Astrocyte of the spinal cord (primary cell): ENCODE measurements at regions not wholly inside any gene's neighbourhood (a gene's known extent, or its start where the extent isn't known, plus 50 kb on each side); places are given as distances from the start of the nearest gene placed in this dataset.

Source experiments
- DNase-seq: peaks from one replicate; pipeline ENCODE4 v3.0.0; 2011; ENCODE audit warnings: low read depth, low spot score
- H3K4me3 ChIP-seq: 2 replicates; pipeline ENCODE4 v1.5.1; 2011; ENCODE audit warnings: low read depth, mild to moderate bottlenecking, low read length, moderate library complexity
- in situ Hi-C: cut with HindIII; loops from 2 replicates; pipeline ENCODE4 v1.10.0; 2017; ENCODE audit warnings: low sequenced_read_pairs
- TF ChIP-seq, protein P1 (sequence below): IDR thresholded peaks from 2 replicates; pipeline ENCODE4 v1.5.1; 2012; ENCODE audit warnings: low read depth, mild to moderate bottlenecking, low read length, inconsistent platforms

- TF ChIP-seq, protein P1, sequence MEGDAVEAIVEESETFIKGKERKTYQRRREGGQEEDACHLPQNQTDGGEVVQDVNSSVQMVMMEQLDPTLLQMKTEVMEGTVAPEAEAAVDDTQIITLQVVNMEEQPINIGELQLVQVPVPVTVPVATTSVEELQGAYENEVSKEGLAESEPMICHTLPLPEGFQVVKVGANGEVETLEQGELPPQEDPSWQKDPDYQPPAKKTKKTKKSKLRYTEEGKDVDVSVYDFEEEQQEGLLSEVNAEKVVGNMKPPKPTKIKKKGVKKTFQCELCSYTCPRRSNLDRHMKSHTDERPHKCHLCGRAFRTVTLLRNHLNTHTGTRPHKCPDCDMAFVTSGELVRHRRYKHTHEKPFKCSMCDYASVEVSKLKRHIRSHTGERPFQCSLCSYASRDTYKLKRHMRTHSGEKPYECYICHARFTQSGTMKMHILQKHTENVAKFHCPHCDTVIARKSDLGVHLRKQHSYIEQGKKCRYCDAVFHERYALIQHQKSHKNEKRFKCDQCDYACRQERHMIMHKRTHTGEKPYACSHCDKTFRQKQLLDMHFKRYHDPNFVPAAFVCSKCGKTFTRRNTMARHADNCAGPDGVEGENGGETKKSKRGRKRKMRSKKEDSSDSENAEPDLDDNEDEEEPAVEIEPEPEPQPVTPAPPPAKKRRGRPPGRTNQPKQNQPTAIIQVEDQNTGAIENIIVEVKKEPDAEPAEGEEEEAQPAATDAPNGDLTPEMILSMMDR = no peak
- in situ Hi-C loops = no loop called here
- H3K4me3 ChIP-seq = no peak overlapping the region
- no peak for DNase-seq
Measured at GRCh38 chr11:69880826-69881445, 61.7 kb upstream of the FGF3 start.

DNA sequence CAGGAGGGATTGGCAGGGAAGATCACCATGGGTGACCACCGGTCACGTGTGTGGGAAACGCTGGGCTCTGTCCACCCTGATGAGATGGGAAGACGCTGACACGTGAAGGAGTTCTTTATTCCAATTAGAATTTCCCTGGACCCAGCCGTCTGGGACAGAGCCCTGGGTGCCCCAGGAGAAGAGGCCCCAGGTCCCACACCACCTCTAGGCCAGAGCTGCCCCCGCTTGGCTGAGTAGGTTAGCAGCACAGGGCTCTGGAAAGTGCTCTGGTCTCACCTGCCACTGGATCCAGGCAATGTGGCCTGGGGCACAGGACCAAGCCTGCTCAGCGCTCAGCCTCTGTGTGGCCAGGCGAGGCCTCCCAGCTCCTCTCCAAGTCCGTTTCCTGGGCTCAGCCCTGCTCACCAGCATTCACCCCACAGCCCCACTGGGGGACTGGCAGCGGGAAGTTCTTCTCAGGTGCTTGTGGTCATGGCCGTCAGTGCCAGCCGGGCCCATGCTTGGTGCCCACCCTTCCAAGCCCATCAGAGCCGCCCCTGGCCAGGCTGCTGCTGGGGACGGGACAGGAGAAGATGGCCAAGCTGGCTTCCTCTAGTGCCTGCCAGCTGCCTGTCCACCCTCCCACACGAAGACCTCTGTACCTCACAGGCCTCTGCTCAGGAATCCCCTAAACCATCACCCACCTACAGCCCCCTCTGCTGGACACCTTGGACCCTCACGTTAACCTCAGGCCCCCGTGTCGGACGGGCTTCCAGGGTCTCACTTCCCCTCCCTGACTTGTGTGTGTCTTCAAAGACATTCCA lies 62.5 kb upstream of the FGF3 start:
- DNase-seq = no peak
- in situ Hi-C loops = no loop called here
- no peak overlapping the region for H3K4me3 ChIP-seq
- TF ChIP-seq, protein P1 = no peak

GRCh38 chr11:69882270-69882608 lies 63.0 kb upstream of the FGF3 start:
- no peak overlapping the region for H3K4me3 ChIP-seq
- TF ChIP-seq, protein P1 = no peak
- DNase-seq = no peak
- in situ Hi-C loops = no loop called here

- TF ChIP-seq, protein P1 = no peak
- in situ Hi-C loops = no loop called here
- H3K4me3 ChIP-seq = no peak overlapping the region
- no peak for DNase-seq
Measured at GRCh38 chr11:69883292-69884255, 64.4 kb upstream of the FGF3 start.

DNA sequence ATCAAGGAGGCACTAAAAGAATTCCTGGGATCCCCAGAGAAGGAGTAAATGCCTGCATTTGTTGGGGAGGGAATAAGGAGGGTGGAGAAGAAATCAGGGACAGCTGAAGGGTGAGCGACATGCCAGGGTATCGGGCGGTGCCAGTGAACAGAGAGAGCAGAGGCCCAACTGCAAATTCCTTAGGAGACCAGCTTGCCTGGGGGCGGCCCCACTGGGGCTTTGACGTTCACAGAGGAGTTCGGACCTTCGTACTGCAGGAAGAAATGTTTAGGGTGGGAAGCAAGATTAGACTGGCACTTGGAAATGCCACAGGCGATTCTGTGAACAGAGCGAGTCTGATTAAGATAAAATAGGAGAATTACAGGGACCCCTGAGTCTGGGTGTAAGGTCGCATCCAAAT lies 65.1 kb upstream of the FGF3 start:
- DNase-seq = no peak
- in situ Hi-C loops = no loop called here
- TF ChIP-seq, protein P1 = no peak
- H3K4me3 ChIP-seq = no peak overlapping the region

DNA sequence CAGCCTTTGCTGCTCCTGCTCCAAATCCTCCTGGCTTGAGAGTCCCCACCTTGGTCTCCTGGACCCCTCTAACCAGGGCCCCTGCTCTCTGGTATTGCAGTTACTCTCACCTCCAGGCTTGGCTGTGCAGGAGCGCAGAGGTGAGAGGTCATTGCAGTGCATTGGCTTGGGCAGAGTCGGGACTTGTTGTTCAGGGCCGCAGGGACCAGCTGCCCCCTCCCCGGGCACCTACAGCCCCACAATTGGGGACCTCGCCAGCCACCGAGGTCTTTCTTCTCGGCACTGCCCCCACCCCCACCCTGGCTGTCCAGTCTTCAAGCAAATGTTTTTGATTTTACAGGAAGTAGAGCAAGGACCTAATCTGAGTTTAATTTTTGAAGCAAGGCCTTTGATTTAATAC lies 65.5 kb upstream of the FGF3 start:
- in situ Hi-C loops = no loop called here
- TF ChIP-seq, protein P1 = no peak
- no peak overlapping the region for H3K4me3 ChIP-seq
- DNase-seq = no peak
